Gastrocnemius medialis (tissue), 4 donors: ENCODE measurements at regions not wholly inside any gene's neighbourhood (a gene's known extent, or its start where the extent isn't known, plus 50 kb on each side); places are given as distances from the start of the nearest gene placed in this dataset.

Experiments used
- CTCF ChIP-seq, 5 experiments: fragments of 450-650 bp in 3 of 5; fragments of 200-600 bp in 2 of 5; sonication (generic) in 2 of 5; IDR thresholded peaks in 4 of 5; conservative IDR thresholded peaks in 1 of 5; 1 replicate in 4 of 5; 2 replicates in 1 of 5; pipeline ENCODE4 v1.5.1; 2016 to 2019; ENCODE audit warnings: antibody characterized with exemption in 5 of 5, mild to moderate bottlenecking in 3 of 5, moderate library complexity in 3 of 5
- POLR2A ChIP-seq, 2 donors: fragments of 450-650 bp; IDR thresholded peaks; one replicate each; pipeline ENCODE4 v1.6.1; 2017; ENCODE audit warnings: antibody characterized with exemption in 2 of 2, mild to moderate bottlenecking in 2 of 2, moderate library complexity in 2 of 2

GRCh38 chr2:34353509-34354113 is 754.5 kb upstream of the FAM98A start:
- TF ChIP-seq POLR2A (IDR thresholded peaks at IDR 0.05) (no peak), CTCF (IDR thresholded peaks at IDR 0.05 in 4 of 5, conservative IDR thresholded peaks at IDR 0.05 in 1 of 5) (no peak)
